Bronchial epithelial cell (primary cell): ENCODE measurements at regions not wholly inside any gene's neighbourhood (a gene's known extent, or its start where the extent isn't known, plus 50 kb on each side); places are given as distances from the start of the nearest gene placed in this dataset.

Experiments used
- DNase-seq: peaks from one replicate; pipeline ENCODE4 v3.0.0-alpha.2; 2010; ENCODE audit warnings: low read depth
- FAIRE-seq: peaks from 2 replicates; lab custom pipeline; 2011; peaks lifted over from hg19 to GRCh38; lab: Jason Lieb, UNC
- H3K27me3 ChIP-seq: 2 replicates; pipeline ENCODE4 v1.5.1; 2011; ENCODE audit warnings: low read length; ENCODE audit not compliant: control insufficient read depth, insufficient read depth
- H3K36me3 ChIP-seq: 2 replicates; pipeline ENCODE4 v1.5.1; 2011; ENCODE audit warnings: low read length; ENCODE audit not compliant: control insufficient read depth, insufficient read depth
- H3K4me3 ChIP-seq: 2 replicates; pipeline ENCODE4 v1.5.1; 2011; ENCODE audit warnings: mild to moderate bottlenecking, low read depth, low read length, control low read depth
- CTCF ChIP-seq: IDR thresholded peaks from 2 replicates; pipeline ENCODE4 v1.5.1; 2011; ENCODE audit warnings: mild to moderate bottlenecking, moderate library complexity, low read length, control low read depth, inconsistent platforms; ENCODE audit not compliant: insufficient read depth, severe bottlenecking

GRCh38 chr16:6364846-6365245 is 967.8 kb upstream of the RBFOX1 start:
- no peak for TF ChIP-seq CTCF
- Histone ChIP-seq H3K4me3 (no peak overlapping the region), H3K27me3 (no peaks in the 10 kb centered on the region), H3K36me3 (no peaks in the 10 kb centered on the region)
- DNase-seq (no peak), FAIRE-seq (no peak)

GRCh38 chr16:6363896-6364607 is 968.6 kb upstream of the RBFOX1 start:
- no peaks in the 10 kb centered on the region for H3K36me3 ChIP-seq
- no peak for FAIRE-seq
- TF ChIP-seq CTCF = no peak

GRCh38 chr16:6363396-6363795 is 969.2 kb upstream of the RBFOX1 start:
- DNase-seq = no peak
- H3K27me3 ChIP-seq = no peaks in the 10 kb centered on the region
- TF ChIP-seq CTCF = no peak
- no peaks in the 10 kb centered on the region for H3K36me3 ChIP-seq
- no peak overlapping the region for H3K4me3 ChIP-seq
- no peak for FAIRE-seq

More at GRCh38 chr16:6363896-6364607, 968.6 kb upstream of the RBFOX1 start:
- H3K27me3 ChIP-seq = no peaks in the 10 kb centered on the region
- H3K4me3 ChIP-seq = no peak overlapping the region
- no peak for DNase-seq

- DNase-seq = no peak
- no peak for TF ChIP-seq CTCF
- FAIRE-seq = no peak
- no peaks in the 10 kb centered on the region for H3K27me3 ChIP-seq
- H3K36me3 ChIP-seq = no peaks in the 10 kb centered on the region
- no peak overlapping the region for H3K4me3 ChIP-seq
These were observed 970.3 kb upstream of the RBFOX1 start for GRCh38 chr16:6362321-6362720.

- FAIRE-seq = no peak
- DNase-seq = no peak
- TF ChIP-seq CTCF = no peak
- Histone ChIP-seq H3K4me3 (no peak overlapping the region), H3K36me3 (no peaks in the 10 kb centered on the region), H3K27me3 (no peaks in the 10 kb centered on the region)
These were observed 972.0 kb upstream of the RBFOX1 start for GRCh38 chr16:6360641-6361040.

GRCh38 chr16:6356911-6357310 is 975.7 kb upstream of the RBFOX1 start:
- TF ChIP-seq CTCF = no peak
- no peaks in the 10 kb centered on the region for H3K27me3 ChIP-seq
- FAIRE-seq (no peak), DNase-seq (no peak)
- H3K36me3 ChIP-seq = no peaks in the 10 kb centered on the region
- H3K4me3 ChIP-seq = no peak overlapping the region
